D721Med (cell line): ENCODE measurements at regions not wholly inside any gene's neighbourhood (a gene's known extent, or its start where the extent isn't known, plus 50 kb on each side); places are given as distances from the start of the nearest gene placed in this dataset.

Experiments
- DNase-seq: peaks from one replicate; pipeline ENCODE4 v3.0.0; 2011; ENCODE audit warnings: low spot score; ENCODE audit not compliant: insufficient read length
- FAIRE-seq: peaks from 2 replicates; lab custom pipeline; 2011; peaks lifted over from hg19 to GRCh38; lab: Jason Lieb, UNC
- CTCF ChIP-seq: IDR thresholded peaks from 2 replicates; pipeline ENCODE4 v1.5.1; 2012; ENCODE audit warnings: mild to moderate bottlenecking, control low read depth; ENCODE audit not compliant: insufficient read depth; ENCODE audit errors: missing control alignments

GRCh38 chr5:17802256-17802655, 168.0 kb downstream of the TAF11L14 start:
- no peak for DNase-seq
- FAIRE-seq: no peak
- no peak for TF ChIP-seq CTCF

- FAIRE-seq (no peak), DNase-seq (no peak)
- TF ChIP-seq CTCF: no peak
These were observed 169.7 kb downstream of the TAF11L14 start for GRCh38 chr5:17803971-17804370.

GRCh38 chr5:17805227-17805825, 171.1 kb downstream of the TAF11L14 start:
- FAIRE-seq (no peak), DNase-seq (no peak)
- no peak for TF ChIP-seq CTCF

GRCh38 chr5:17806818-17807468, 172.7 kb downstream of the TAF11L14 start:
- DNase-seq (no peak), FAIRE-seq (no peak)
- TF ChIP-seq CTCF: no peak

GRCh38 chr5:17808566-17808965, 174.3 kb downstream of the TAF11L14 start:
- TF ChIP-seq CTCF: no peak
- FAIRE-seq: no peak
- no peak for DNase-seq

- peak; percentile 11 for FAIRE-seq
- no peak for TF ChIP-seq CTCF
These were observed 176.5 kb downstream of the TAF11L14 start for GRCh38 chr5:17810734-17811133.

GRCh38 chr5:17813214-17813613, 179.0 kb downstream of the TAF11L14 start:
- DNase-seq (no peak), FAIRE-seq (no peak)
- no peak for TF ChIP-seq CTCF

More at GRCh38 chr5:17810734-17811133, 176.5 kb downstream of the TAF11L14 start:
- DNase-seq: no peak
